Mesothelial cell of epicardium (in vitro differentiated cells): ENCODE measurements at regions not wholly inside any gene's neighbourhood (a gene's known extent, or its start where the extent isn't known, plus 50 kb on each side); places are given as distances from the start of the nearest gene placed in this dataset.

Experiments
- DNase-seq, 2 experiments: peaks; one replicate each; pipeline ENCODE4 v3.0.0; 2021; ENCODE audit warnings: low spot score in 2 of 2; ENCODE audit not compliant: unreplicated experiment in 2 of 2
- H3K27ac Mint-ChIP-seq: 2 replicates; pipeline ENCODE4 v1.8.0; 2021; ENCODE audit warnings: mixed read lengths
- H3K27me3 Mint-ChIP-seq: 2 replicates; pipeline ENCODE4 v1.8.0; 2021; ENCODE audit warnings: low read depth, mixed read lengths
- H3K36me3 Mint-ChIP-seq: 2 replicates; pipeline ENCODE4 v1.8.0; 2021; ENCODE audit warnings: mixed read lengths
- H3K4me1 Mint-ChIP-seq: 2 replicates; pipeline ENCODE4 v1.8.0; 2021; ENCODE audit warnings: mixed read lengths
- H3K4me3 Mint-ChIP-seq: 2 replicates; pipeline ENCODE4 v1.8.0; 2021; ENCODE audit warnings: mild to moderate bottlenecking, moderate library complexity, mixed read lengths
- H3K9me3 Mint-ChIP-seq: 2 replicates; pipeline ENCODE4 v1.8.0; 2021; ENCODE audit warnings: mixed read lengths
- CTCF ChIP-seq: fragments of 200-600 bp; sonication (generic); IDR thresholded peaks from one replicate; pipeline ENCODE4 v1.5.0; 2021; ENCODE audit warnings: antibody characterized with exemption; ENCODE audit not compliant: unreplicated experiment

DNA sequence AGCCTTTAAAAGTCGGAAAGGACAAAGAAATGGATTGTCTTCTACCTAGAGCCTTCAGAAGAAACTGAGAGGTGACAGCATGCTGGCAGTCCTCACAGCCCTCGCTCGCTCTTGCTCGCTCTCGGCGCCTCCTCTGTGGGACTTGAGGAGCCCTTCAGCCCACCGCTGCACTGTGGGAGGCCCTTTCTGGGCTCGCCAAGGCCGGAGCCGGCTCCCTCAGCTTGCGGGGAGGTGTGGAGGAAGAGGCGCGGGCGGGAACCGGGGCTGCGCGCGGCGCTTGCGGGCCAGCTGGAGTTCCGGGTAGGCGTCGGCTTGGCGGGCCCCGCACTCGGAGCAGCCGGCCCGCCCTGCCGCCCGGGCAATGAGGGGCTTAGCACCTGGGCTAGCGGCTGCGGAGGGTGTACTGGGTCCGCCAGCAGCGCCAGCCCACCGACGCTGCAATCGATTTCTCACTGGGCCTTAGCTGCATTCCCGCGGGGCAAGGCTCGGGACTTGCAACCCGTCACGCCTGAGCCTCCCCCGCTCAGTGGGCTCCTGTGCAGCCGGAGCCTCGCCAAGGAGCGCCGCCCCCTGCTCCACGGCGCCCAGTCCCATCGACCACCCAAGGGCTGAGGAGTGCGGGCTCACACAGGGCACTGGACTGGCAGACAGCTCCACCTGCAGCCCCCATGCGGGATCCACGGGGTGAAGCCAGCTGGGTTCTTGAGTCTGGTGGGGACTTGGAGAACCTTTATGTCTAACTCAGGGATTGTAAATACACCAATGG is 953.8 kb upstream of the GBE1 start:
- Mint-ChIP-seq H3K27me3 (no peaks in the 10 kb centered on the region), H3K36me3 (no peaks in the 10 kb centered on the region), H3K27ac (no peak overlapping the region), H3K4me3 (no peak overlapping the region), H3K9me3 (peaks cover 26% of the 10 kb centered on the region), H3K4me1 (no peaks in the 10 kb centered on the region)
- DNase-seq = no peak
- no peak for TF ChIP-seq CTCF

- Mint-ChIP-seq H3K36me3 (no peaks in the 10 kb centered on the region), H3K27me3 (peaks cover 6% of the 10 kb centered on the region), H3K9me3 (peaks cover 4% of the 10 kb centered on the region), H3K4me1 (no peaks in the 10 kb centered on the region), H3K4me3 (no peak overlapping the region), H3K27ac (no peak overlapping the region)
- DNase-seq = no peak
- no peak for TF ChIP-seq CTCF
Observed at GRCh38 chr3:82707035-82707434, 945.6 kb upstream of the GBE1 start.

DNA sequence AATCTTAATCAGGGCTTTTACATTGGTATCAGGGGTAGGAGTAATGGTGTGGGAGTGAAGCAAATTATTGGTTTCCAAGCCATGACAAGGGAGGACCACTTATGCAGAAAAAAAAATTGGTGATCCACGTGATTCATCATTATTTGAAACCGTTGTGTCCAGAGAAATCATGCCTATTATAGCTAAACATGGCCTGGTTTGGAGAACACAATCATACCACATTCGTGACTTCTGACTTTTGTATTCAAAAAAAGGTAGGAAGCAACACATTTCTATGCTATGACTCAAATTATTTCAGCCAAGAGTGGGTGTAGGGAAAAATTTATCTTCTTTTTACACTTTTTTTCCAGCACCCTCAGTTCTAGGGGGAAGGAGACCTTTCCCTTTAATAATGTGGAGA is 924.3 kb upstream of the GBE1 start:
- TF ChIP-seq CTCF = no peak
- H3K9me3 Mint-ChIP-seq = no peaks in the 10 kb centered on the region
- no peaks in the 10 kb centered on the region for H3K4me1 Mint-ChIP-seq
- H3K4me3 Mint-ChIP-seq = no peak overlapping the region
- DNase-seq = no peak
- H3K27me3 Mint-ChIP-seq = no peaks in the 10 kb centered on the region
- no peak overlapping the region for H3K27ac Mint-ChIP-seq
- H3K36me3 Mint-ChIP-seq = no peaks in the 10 kb centered on the region

- Mint-ChIP-seq H3K4me1 (no peaks in the 10 kb centered on the region), H3K27me3 (no peaks in the 10 kb centered on the region), H3K9me3 (no peaks in the 10 kb centered on the region), H3K27ac (no peak overlapping the region), H3K36me3 (no peaks in the 10 kb centered on the region), H3K4me3 (no peak overlapping the region)
- TF ChIP-seq CTCF = no peak
- no peak for DNase-seq
Observed at GRCh38 chr3:82676356-82677026, 915.0 kb upstream of the GBE1 start.

DNA sequence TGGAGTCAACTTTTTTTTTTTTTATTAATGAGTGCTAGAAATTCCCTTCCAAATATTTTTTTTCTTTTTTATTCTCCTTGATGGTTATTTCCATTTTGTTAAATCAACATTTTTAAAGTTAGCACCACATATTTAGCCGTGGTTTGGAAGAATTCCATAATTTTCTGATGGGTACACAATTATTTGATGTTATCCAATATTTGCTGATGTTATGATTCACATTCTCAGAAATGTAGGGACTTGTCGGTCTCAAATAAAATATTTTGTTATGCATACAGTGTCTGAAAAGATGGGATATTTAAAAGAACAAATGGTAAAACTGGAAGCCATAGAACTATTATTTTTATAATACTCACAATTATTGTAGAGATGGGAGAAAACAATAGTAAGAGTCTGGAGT is 911.5 kb upstream of the GBE1 start:
- H3K27ac Mint-ChIP-seq = no peak overlapping the region
- no peaks in the 10 kb centered on the region for H3K27me3 Mint-ChIP-seq
- no peaks in the 10 kb centered on the region for H3K36me3 Mint-ChIP-seq
- no peaks in the 10 kb centered on the region for H3K4me1 Mint-ChIP-seq
- no peaks in the 10 kb centered on the region for H3K9me3 Mint-ChIP-seq
- DNase-seq = no peak
- H3K4me3 Mint-ChIP-seq = no peak overlapping the region
- TF ChIP-seq CTCF = no peak
